NCI-H1436 (cell line): ENCODE measurements at regions not wholly inside any gene's neighbourhood (a gene's known extent, or its start where the extent isn't known, plus 50 kb on each side); places are given as distances from the start of the nearest gene placed in this dataset.

Experiments
- DNase-seq: peaks from one replicate; lab custom pipeline; 2025; lab: John Stamatoyannopoulos, UW

DNA sequence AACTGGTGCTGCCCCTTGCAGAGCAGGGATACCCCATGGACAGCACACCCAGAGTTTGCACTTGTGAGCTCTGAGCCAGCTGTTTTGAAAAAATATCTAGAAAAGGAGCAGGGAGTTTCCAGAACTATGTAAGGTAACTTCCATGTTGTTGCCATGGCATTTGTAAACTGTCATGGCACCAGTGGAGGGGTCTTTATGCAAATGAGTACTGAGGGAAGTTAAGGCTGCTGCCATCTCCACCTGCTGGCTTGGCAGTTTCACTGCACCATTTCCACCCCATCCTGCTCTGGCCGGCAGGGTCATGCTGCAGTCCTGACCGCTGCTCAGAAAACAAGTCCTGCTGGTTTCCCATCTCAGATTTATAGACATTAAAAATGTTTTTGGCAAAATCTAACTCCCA, 52.3 kb upstream of the SNTG2 start:
- no peak for DNase-seq

DNA sequence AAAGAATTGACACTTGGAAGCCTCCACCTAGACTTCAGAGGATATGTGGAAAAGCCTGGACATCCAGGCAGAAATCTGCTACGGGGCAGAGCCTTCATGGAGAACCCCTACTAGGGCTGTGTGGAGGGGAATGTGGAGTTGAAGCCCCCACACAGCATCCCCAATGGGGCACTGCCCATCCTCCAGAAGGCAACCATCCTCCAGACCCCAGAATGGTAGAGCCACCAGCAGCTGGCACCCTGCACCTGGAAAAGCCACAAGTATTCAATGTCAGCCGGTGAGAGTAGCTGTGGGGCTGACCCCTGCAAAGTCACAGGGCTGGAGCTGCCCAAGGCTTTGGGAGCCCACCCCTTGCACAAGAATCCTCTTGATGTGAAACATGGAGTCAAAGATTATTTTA, 53.6 kb upstream of the SNTG2 start:
- no peak for DNase-seq

GRCh38 chr2:893311-893710, 57.3 kb upstream of the SNTG2 start:
- peak; percentile 41 for DNase-seq

GRCh38 chr2:892892-893291, 57.8 kb upstream of the SNTG2 start:
- DNase-seq, result no peak

DNA sequence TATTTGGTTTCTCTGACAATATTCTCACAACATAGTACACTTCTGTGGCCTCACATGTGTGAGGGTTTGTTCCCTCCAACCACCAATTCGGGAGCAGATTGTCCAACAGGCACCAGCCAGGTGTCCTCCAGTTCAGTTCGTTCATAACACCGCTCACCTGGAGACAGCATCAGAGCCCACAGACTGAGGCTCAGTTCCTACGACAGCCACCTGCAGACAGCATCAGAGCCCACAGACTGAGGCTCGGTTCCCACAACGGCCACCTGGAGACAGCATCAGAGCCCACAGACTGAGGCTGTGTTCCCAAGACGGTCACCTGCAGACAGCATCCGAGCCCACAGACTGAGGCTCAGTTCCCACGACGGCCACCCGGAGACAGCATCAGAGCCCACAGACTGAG, 58.2 kb upstream of the SNTG2 start:
- no peak for DNase-seq

- no peak for DNase-seq
Observed at GRCh38 chr2:891734-892133, 58.9 kb upstream of the SNTG2 start.

- DNase-seq, result no peak
Observed at GRCh38 chr2:890791-891190, 59.9 kb upstream of the SNTG2 start.

DNA sequence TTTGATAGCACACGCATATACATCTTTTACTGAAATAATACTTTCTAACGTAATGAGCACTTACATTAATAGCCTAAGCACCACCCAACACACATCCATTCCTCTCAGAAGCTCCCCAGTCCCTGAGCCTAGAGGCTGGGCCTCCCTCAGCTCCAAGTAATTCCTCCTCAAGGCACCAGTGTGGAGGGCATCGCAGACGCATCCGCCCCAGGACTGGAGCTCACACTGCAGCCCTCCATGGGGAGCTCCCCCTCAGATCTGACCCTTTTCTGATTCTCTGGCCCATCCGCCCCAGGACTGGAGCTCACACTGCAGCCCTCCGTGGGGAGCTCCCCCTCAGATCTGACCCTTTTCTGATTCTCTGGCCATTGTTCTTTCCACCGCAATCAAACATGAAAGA, 60.4 kb upstream of the SNTG2 start:
- no peak for DNase-seq

DNA sequence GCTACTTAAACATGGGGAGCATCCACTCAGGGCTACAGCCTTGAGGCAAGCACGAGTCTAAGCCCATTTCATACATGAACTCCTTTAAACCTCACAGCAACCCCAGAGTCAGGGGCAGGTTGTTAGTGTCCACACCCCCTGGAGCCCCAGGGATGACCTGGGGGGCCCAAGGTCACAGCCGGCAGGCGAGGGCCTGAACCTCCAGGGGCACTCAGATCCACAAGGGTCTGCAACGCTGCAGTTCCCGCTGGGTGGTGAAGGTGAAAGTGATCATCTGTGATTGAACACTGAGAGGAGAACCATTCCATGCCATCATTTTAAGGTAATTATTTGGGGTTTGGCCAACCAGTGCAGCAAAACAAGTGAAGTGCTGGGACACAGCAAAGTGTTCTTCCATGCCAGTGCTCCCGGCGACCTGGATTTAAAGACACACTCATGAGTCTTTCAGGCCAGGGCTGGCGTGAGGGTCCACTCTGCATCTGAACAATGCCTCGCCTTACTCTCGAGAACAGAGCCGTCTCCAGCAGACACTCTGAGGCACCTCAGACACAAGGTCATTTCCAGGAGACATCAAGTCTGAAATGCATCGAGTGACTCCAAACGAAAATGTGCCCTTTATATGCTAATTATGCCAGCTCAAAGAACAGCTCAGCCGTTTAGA, 61.6 kb upstream of the SNTG2 start:
- DNase-seq, result no peak

- no peak for DNase-seq
Observed at GRCh38 chr2:888211-888801, 62.3 kb upstream of the SNTG2 start.

DNA sequence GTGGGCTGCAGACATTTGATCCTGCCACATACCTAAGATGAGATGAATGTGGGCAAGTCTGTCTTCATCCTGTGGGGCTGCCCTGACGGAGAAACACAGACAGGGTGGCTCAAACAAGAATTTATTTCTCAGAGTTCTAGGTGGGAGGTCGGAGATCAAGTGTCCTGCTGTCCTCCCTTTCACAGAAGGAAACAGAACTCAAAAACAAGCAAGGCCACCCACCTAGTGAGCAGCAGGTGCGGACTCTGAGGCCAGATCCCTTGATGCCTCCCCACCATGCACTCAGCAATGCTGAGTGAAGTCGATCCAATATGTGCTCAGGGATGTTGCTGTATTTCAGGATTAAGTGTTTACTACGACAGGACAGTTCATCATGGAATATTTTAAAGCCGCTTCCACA, 63.0 kb upstream of the SNTG2 start:
- DNase-seq, result no peak

GRCh38 chr2:886072-887022, 64.3 kb upstream of the SNTG2 start:
- DNase-seq, result no peak

- no peak for DNase-seq
Observed at GRCh38 chr2:885230-886071, 65.2 kb upstream of the SNTG2 start.

DNA sequence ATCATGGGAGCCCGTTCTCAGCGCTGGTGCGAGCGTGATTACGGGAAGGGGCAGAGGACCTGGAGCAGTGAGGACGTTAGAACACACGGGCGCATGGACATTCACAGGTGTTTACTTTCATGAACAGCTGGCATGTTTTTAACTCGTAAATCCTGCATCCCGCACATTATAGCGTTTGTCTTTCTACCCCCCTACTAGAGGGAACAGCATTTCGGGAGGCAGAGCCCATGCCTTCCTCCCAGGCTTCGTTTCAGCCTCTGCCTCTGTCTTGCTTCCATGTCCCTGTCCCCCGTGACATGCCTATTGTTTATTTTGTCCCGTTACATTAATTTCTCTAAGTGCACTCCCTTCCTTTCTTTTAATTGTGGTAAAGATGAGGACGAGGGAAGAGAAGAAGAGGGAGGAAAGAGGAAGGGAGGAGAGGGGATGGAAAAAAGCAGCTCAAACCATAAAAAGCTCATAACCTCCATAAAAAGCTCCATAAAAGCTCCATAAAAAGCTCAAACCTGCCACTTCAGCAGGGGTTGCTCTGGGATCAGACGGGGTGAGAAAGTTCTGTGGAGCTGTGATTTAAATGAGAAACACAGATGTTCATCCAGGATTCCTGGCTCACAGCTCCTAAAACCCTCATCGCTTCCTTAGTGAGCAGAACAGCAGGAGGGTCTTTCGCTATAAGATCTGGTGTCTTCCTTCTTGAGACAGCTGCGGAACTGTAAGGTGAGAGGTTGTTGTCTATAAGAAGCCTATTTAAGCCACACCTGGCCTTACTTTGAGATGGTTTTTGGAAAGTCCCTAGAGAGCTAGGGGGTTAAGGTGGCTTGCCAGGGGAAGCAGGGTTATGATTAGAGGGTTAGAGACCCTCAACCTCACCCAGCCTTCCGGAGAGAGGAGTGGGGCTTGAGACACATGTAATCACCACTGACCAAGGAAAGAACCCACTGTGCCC, 66.6 kb upstream of the SNTG2 start:
- DNase-seq, result no peak

- DNase-seq, result no peak
Observed at GRCh38 chr2:883260-883802, 67.3 kb upstream of the SNTG2 start.

- DNase-seq, result no peak
Observed at GRCh38 chr2:881204-881918, 69.3 kb upstream of the SNTG2 start.

DNA sequence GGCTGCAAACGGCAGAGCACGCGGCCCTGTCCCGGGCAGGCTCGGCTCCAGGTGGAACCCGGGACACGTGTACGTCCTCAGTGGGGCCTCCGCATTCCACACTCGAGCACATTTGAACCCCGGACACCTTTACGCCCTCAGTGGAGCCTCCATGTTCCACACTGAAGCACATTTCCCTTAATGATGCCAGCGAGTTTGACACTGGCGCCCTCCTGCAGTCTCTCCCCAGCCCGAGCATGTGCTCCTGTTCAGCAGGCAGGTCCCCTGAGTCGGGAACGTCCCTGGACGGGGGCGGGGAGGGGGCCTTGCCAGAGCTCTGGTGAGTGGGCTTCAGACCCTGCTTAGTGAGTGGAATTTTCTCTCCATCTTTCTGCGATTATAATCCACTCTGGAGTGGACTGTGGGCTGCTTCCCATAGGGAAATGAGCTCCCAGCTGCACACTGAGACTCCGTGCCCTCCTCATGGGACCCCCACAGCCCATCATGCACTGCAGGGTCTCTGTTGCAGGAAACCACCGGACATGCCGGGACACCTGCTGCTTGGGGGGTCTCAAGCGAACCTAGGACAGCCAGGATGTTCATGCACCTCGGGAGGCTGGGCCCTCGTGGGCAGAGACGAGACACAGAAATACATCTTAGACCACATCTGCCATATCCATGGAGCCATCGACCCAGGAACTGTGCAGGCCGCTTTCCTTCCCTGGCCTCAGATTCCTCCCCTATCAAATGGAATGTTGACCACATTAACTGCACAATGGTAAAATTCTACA, 70.3 kb upstream of the SNTG2 start:
- no peak for DNase-seq

- no peak for DNase-seq
Observed at GRCh38 chr2:879540-879939, 71.1 kb upstream of the SNTG2 start.

DNA sequence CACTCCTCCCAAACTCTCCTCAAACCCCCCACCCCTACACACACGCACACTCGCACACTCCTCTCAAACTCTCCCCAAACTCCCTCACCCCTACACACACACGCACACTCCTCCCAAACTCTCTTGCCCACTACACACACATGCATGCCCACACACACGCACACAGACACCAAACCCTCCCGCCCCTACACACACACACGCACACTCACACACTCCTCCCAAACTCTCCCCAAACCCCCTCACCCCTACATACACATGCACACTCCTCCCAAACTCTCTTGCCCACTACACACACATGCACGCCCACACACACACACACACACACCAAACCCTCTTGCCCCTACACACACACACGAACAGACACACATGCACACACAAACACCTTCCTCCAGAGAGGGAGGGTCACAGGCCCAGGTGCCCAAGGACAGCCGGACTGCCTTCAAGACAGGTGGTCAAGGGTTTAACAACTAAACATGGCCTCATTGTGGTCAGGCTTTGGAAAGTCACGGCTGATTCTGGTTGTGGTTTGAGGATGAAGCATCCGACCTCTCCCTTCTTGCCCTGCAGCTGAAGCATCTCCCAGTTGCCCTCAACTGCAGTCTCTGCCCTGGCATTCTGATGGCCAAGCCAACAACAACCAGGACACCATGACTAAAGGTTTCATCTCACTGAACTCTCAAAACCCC, 72.3 kb upstream of the SNTG2 start:
- no peak for DNase-seq
